Coronary artery (tissue), 2 donors: ENCODE measurements at regions not wholly inside any gene's neighbourhood (a gene's known extent, or its start where the extent isn't known, plus 50 kb on each side); places are given as distances from the start of the nearest gene placed in this dataset.
"Not testable (repeated sequence)": the region's sequence is repeated elsewhere in the genome, so short reads cannot be mapped to it uniquely, and the experiment has no call there.

Experiments used
- DNase-seq: peaks from one replicate; pipeline ENCODE4 v3.0.0-alpha.2; 2017; ENCODE audit warnings: low spot score
- H3K27ac ChIP-seq, 2 donors: fragments of 200-600 bp; sonication (generic); one replicate each; pipeline ENCODE4 v1.5.1; 2016 to 2019
- H3K4me3 ChIP-seq: fragments of 200-600 bp; sonication (generic); 2 replicates; pipeline ENCODE4 v1.5.1; 2016; ENCODE audit warnings: mild to moderate bottlenecking, moderate library complexity
- CTCF ChIP-seq: fragments of 200-600 bp; sonication (generic); IDR thresholded peaks from one replicate; pipeline ENCODE4 v1.5.1; 2019; ENCODE audit warnings: antibody characterized with exemption

- DNase-seq: no peak
- TF ChIP-seq CTCF: no peak
- Histone ChIP-seq H3K27ac (no peak overlapping the region), H3K4me3 (no peak overlapping the region)
These were observed 310.6 kb upstream of the PIK3C3 start for GRCh38 chr18:41644466-41644865.

DNA sequence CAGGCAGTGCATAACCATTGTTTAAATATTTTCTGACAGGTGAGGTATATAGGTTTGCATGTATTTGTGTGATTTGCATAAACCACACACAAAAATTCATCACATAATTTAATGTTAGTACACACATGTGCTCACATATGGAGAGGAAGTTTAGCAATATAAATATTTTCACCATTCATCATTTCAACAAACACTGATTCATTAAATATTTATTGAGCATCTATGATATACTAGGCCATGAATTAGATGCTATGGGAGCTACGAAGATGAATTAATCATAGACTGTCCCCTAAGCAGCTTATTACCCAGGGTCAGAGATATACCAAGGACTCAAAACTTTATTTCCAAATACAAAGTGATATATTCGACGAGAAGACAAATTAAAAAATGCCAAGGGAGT lies 311.6 kb upstream of the PIK3C3 start:
- no peak overlapping the region for H3K4me3 ChIP-seq
- DNase-seq: no peak

GRCh38 chr18:41642756-41643155 lies 312.3 kb upstream of the PIK3C3 start:
- TF ChIP-seq CTCF: no peak
- DNase-seq: no peak
- Histone ChIP-seq H3K27ac (no peak overlapping the region), H3K4me3 (no peak overlapping the region)

More for the DNA sequence above, 311.6 kb upstream of the PIK3C3 start:
- no peak overlapping the region for H3K27ac ChIP-seq
- no peak for TF ChIP-seq CTCF

- Histone ChIP-seq H3K4me3 (no peak overlapping the region), H3K27ac (no peak overlapping the region)
- TF ChIP-seq CTCF: no peak
- DNase-seq: no peak
These were observed 315.8 kb upstream of the PIK3C3 start for GRCh38 chr18:41639218-41639617.

DNA sequence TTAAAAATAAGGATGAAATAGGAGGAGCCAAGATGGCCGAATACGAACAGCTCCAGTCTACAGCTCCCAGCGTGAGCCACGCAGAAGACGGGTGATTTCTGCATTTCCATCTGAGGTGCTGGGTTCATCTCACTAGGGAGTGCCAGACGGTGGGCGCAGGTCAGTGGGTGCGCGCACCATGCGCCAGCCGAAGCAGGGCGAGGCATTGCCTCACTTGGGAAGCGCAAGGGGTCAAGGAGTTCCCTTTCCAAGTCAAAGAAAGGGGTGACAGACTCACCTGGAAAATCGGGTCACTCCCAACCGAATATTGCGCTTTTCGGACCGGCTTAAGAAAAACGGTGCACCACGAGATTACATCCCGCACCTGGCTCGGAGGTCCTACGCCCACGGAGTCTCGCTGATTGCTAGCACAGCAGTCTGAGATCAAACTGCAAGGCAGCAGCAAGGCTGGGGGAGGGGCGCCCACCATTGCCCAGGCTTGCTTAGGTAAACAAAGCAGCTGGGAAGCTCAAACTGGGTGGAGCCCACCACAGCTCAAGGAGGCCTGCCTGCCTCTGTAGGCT lies 323.2 kb upstream of the PIK3C3 start:
- H3K4me3 ChIP-seq, DNase-seq, H3K27ac ChIP-seq: not testable (repeated sequence)

DNA sequence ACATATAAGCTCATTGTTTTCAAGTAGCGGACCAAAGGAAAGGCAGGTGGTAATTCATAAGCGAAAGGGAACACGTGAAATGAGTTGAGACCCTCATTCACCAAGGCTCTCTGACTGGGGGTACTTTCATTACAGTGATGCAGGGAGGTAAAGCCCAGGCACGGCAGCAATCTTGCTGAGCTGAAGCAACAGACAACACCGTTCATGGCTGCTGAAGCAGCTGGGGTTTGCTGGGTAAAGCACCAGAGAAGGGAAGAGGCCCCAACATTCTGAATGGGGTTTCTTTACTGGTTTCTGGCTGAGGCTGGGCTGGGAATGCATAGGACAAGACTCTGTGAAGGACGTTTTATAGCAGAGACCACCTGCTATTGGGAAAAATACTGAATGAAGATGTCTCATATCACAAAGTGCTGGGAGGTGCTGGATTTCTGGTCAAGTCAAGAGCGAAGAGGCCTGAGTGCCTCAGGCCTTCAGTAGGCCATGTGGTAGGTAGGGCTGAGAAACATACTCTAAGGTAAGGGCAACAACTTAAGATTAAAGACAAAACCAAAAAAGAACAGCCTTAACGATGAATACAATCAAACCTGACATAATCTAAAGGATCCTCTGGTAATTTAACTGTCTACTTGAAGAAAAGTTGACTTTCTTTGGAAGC lies 324.7 kb upstream of the PIK3C3 start:
- DNase-seq: no peak
- no peak for TF ChIP-seq CTCF
- no peak overlapping the region for H3K4me3 ChIP-seq
- H3K27ac ChIP-seq: no peak overlapping the region

GRCh38 chr18:41624460-41624859 lies 330.6 kb upstream of the PIK3C3 start:
- Histone ChIP-seq H3K27ac (no peak overlapping the region), H3K4me3 (no peak overlapping the region)
- no peak for TF ChIP-seq CTCF
- DNase-seq: no peak
